IMR-90 (cell line): ENCODE measurements at regions not wholly inside any gene's neighbourhood (a gene's known extent, or its start where the extent isn't known, plus 50 kb on each side); places are given as distances from the start of the nearest gene placed in this dataset.

ENCODE experiments used
- ATAC-seq: fragments of 200-7000 bp; cut with Tn5 transposase; 2 replicates; pipeline ENCODE4 v1.9.1; 2020; ENCODE audit warnings: low read depth, mild to moderate bottlenecking, moderate library complexity
- BruUV-seq: library from RNA; stranded (reverse); fragments of 400-500 nt; replicated peaks from 2 replicates; lab custom pipeline; 2021; lab: Mats Ljungman, UMichigan
- CTCF ChIA-PET: fragments of 300-600 bp; formaldehyde crosslinking; extraction: SDS; loops from one replicate; lab custom pipeline; 2021; ENCODE audit warnings: antibody characterized with exemption; lab: Yijun Ruan, JAX
- POLR2A ChIA-PET: fragments of 300-600 bp; sonication (Branson Sonifier 250); formaldehyde crosslinking; loops from one replicate; lab custom pipeline; 2022; ENCODE audit warnings: antibody characterized with exemption; ENCODE audit not compliant: unreplicated experiment; lab: Charles Lee
- DNase-seq: peaks from one replicate; pipeline ENCODE4 v3.0.0; 2013
- H2AFZ ChIP-seq: replicated peaks from 2 replicates; pipeline ENCODE3; 2013; ENCODE audit warnings: low read length, mild to moderate bottlenecking; ENCODE audit not compliant: poor library complexity
- H2AK5ac ChIP-seq: 2 replicates; pipeline ENCODE4 v1.6.1; 2013; ENCODE audit warnings: low read depth, low read length, inconsistent platforms
- H2AK9ac ChIP-seq: replicated peaks from 2 replicates; pipeline ENCODE3; 2013; ENCODE audit warnings: mild to moderate bottlenecking, low read depth, low read length, moderate library complexity; ENCODE audit not compliant: poor library complexity
- H2BK120ac ChIP-seq: 2 replicates; pipeline ENCODE4 v1.6.1; 2013; ENCODE audit warnings: low read depth, low read length, inconsistent platforms
- H2BK15ac ChIP-seq: 3 replicates; pipeline ENCODE4 v1.6.1; 2013; ENCODE audit warnings: low read depth, low read length, inconsistent platforms
- H2BK20ac ChIP-seq: 2 replicates; pipeline ENCODE4 v1.6.1; 2013; ENCODE audit warnings: low read depth, mild to moderate bottlenecking, inconsistent platforms, low read length, moderate library complexity
- H2BK5ac ChIP-seq: 2 replicates; pipeline ENCODE4 v1.6.1; 2013; ENCODE audit warnings: mild to moderate bottlenecking, low read depth, low read length, inconsistent platforms; ENCODE audit not compliant: poor library complexity, severe bottlenecking
- H3K14ac ChIP-seq: replicated peaks from 2 replicates; pipeline ENCODE4 v1.6.1; 2013; ENCODE audit warnings: low read depth, low read length, inconsistent platforms
- H3K18ac ChIP-seq: 2 replicates; pipeline ENCODE4 v1.6.1; 2013; ENCODE audit warnings: low read depth, low read length, control low read depth
- H3K23ac ChIP-seq: 2 replicates; pipeline ENCODE4 v1.6.1; 2013; ENCODE audit warnings: low read depth, low read length, inconsistent platforms
- H3K27ac ChIP-seq: 2 replicates; pipeline ENCODE4 v1.5.1; 2013; ENCODE audit warnings: mild to moderate bottlenecking, control low read depth, low read length; ENCODE audit not compliant: insufficient read depth
- H3K27me3 ChIP-seq: 2 replicates; pipeline ENCODE4 v1.6.1; 2013; ENCODE audit warnings: low read length; ENCODE audit not compliant: control insufficient read depth, insufficient read depth
- H3K36me3 ChIP-seq: 2 replicates; pipeline ENCODE4 v1.6.1; 2013; ENCODE audit warnings: low read length, mixed read lengths; ENCODE audit not compliant: control insufficient read depth, insufficient read depth
- H3K4ac ChIP-seq: 2 replicates; pipeline ENCODE4 v1.6.1; 2013; ENCODE audit warnings: low read depth, low read length, inconsistent platforms
- H3K4me1 ChIP-seq: 2 replicates; pipeline ENCODE4 v1.6.1; 2013; ENCODE audit warnings: low read length, mixed read lengths; ENCODE audit not compliant: control insufficient read depth, insufficient read depth
- H3K4me2 ChIP-seq: 2 replicates; pipeline ENCODE4 v1.6.1; 2013; ENCODE audit warnings: low read depth, mild to moderate bottlenecking, control low read depth, low read length, moderate library complexity
- H3K4me3 ChIP-seq: 2 replicates; pipeline ENCODE4 v1.5.1; 2013; ENCODE audit warnings: low read depth, mild to moderate bottlenecking, control low read depth, low read length, moderate library complexity; ENCODE audit not compliant: insufficient read depth
- H3K56ac ChIP-seq: 2 replicates; pipeline ENCODE4 v1.6.1; 2013; ENCODE audit warnings: low read length, inconsistent platforms; ENCODE audit not compliant: insufficient read depth; ENCODE audit errors: extremely low read depth
- H3K79me1 ChIP-seq, 2 experiments: 2 replicates each; pipeline ENCODE4 v1.6.1; 2013; ENCODE audit warnings: low read length in 2 of 2, inconsistent platforms in 1 of 2, low read depth in 1 of 2
- H3K9ac ChIP-seq: 2 replicates; pipeline ENCODE4 v1.6.1; 2013; ENCODE audit warnings: low read depth, low read length, control low read depth
- H3K9me1 ChIP-seq: 2 replicates; pipeline ENCODE4 v1.6.1; 2013; ENCODE audit warnings: low read length, inconsistent platforms; ENCODE audit not compliant: insufficient read depth
- H3K9me3 ChIP-seq: 2 replicates; pipeline ENCODE4 v1.6.1; 2013; ENCODE audit warnings: low read length; ENCODE audit not compliant: control insufficient read depth, insufficient read depth
- H4K20me1 ChIP-seq: 2 replicates; pipeline ENCODE4 v1.6.1; 2013; ENCODE audit warnings: low read length, inconsistent platforms; ENCODE audit not compliant: insufficient read depth
- H4K5ac ChIP-seq: 2 replicates; pipeline ENCODE4 v1.6.1; 2013; ENCODE audit warnings: mild to moderate bottlenecking, low read depth, low read length, control low read depth
- H4K8ac ChIP-seq, 2 experiments: 2 replicates each; pipeline ENCODE4 v1.6.1; 2013; ENCODE audit warnings: low read depth in 2 of 2, low read length in 2 of 2, control low read depth in 1 of 2, inconsistent platforms in 1 of 2
- H4K91ac ChIP-seq: 2 replicates; pipeline ENCODE4 v1.6.1; 2013; ENCODE audit warnings: low read depth, low read length, inconsistent platforms; ENCODE audit not compliant: insufficient read depth
- BHLHE40 ChIP-seq: fragments of 150-350 bp; IDR thresholded peaks from 2 replicates; pipeline ENCODE4 v1.6.1; 2016; ENCODE audit warnings: mild to moderate bottlenecking, low read depth, low read length
- CEBPB ChIP-seq: IDR thresholded peaks from 2 replicates; pipeline ENCODE4 v1.6.1; 2012; ENCODE audit warnings: low read depth, low read length, improper control_type of control experiment
- CHD1 ChIP-seq: IDR thresholded peaks from 2 replicates; pipeline ENCODE4 v1.6.1; 2012; ENCODE audit warnings: low read depth, low read length, improper control_type of control experiment
- FOS ChIP-seq: fragments of 150-350 bp; IDR thresholded peaks from 2 replicates; pipeline ENCODE4 v1.6.1; 2016; ENCODE audit warnings: low read depth, low read length
- MAZ ChIP-seq: IDR thresholded peaks from 2 replicates; pipeline ENCODE4 v1.6.1; 2012; ENCODE audit warnings: low read depth, mild to moderate bottlenecking, low read length, improper control_type of control experiment, moderate library complexity, borderline replicate concordance
- MXI1 ChIP-seq: IDR thresholded peaks from 2 replicates; pipeline ENCODE4 v1.6.1; 2012; ENCODE audit warnings: low read depth, mild to moderate bottlenecking, low read length, moderate library complexity, borderline replicate concordance
- NFE2L2 ChIP-seq: fragments of 150-350 bp; IDR thresholded peaks from 2 replicates; pipeline ENCODE4 v1.6.1; 2016; ENCODE audit warnings: low read depth, mild to moderate bottlenecking, low read length
- POLR2A ChIP-seq: IDR thresholded peaks from 2 replicates; pipeline ENCODE4 v1.6.1; 2012; ENCODE audit warnings: mild to moderate bottlenecking, low read depth, low read length
- RAD21 ChIP-seq: IDR thresholded peaks from 2 replicates; pipeline ENCODE4 v1.6.1; 2012; ENCODE audit warnings: low read length, improper control_type of control experiment
- RCOR1 ChIP-seq: IDR thresholded peaks from 2 replicates; pipeline ENCODE4 v1.6.1; 2012; ENCODE audit warnings: mild to moderate bottlenecking, low read length, improper control_type of control experiment; ENCODE audit not compliant: insufficient replicate concordance
- SMC3 ChIP-seq: fragments of 150-350 bp; IDR thresholded peaks from 2 replicates; pipeline ENCODE4 v1.6.1; 2016; ENCODE audit warnings: low read depth, mild to moderate bottlenecking, antibody characterized with exemption, low read length, moderate library complexity
- dilution Hi-C: fragments of 300-500 bp; cut with HindIII; formaldehyde crosslinking; loops from one replicate; pipeline ENCODE4 v1.14.3; 2018; ENCODE audit warnings: low sequenced_read_pairs; ENCODE audit not compliant: unreplicated experiment
- in situ Hi-C: fragments of 300-500 bp; cut with MboI; formaldehyde crosslinking; loops from 3 replicates; pipeline ENCODE4 v1.14.3; 2019; ENCODE audit warnings: low sequenced_read_pairs, inconsistent platforms, mixed read lengths
- intact Hi-C: fragments of 100-400 bp; cut with micrococcal nuclease; formaldehyde crosslinking; loops from 2 replicates; pipeline ENCODE4 v1.10.0; 2022
- TF ChIP-seq, protein P1 (sequence below): conservative IDR thresholded peaks from 2 replicates; pipeline ENCODE4 v1.5.1; 2012; ENCODE audit warnings: mild to moderate bottlenecking, low read depth, low read length, improper control_type of control experiment
- TF ChIP-seq, protein P2 (sequence below): fragments of 150-350 bp; IDR thresholded peaks from 2 replicates; pipeline ENCODE4 v1.6.1; 2017; ENCODE audit warnings: mild to moderate bottlenecking, antibody characterized with exemption, low read length, low read depth

GRCh38 chr9:80775971-80776370 is 913.4 kb downstream of the TLE1 start:
- Histone ChIP-seq H3K4me3 (no peak overlapping the region), H3K9me3 (no peaks in the 10 kb centered on the region), H3K4me1 (no peaks in the 10 kb centered on the region), H3K27me3 (no peaks in the 10 kb centered on the region), H4K91ac (no peak overlapping the region), H4K20me1 (no peaks in the 10 kb centered on the region), H2AK5ac (no peak overlapping the region), H2AFZ (no peak overlapping the region), H2BK5ac (no peak overlapping the region), H2AK9ac (no peak overlapping the region), H3K56ac (no peak overlapping the region), H3K18ac (no peak overlapping the region), H4K5ac (no peak overlapping the region), H3K36me3 (no peaks in the 10 kb centered on the region), H3K14ac (no peak overlapping the region), H2BK15ac (no peak overlapping the region), H2BK20ac (no peak overlapping the region), H3K27ac (no peak overlapping the region), H3K9me1 (no peaks in the 10 kb centered on the region), H3K23ac (no peak overlapping the region), H3K9ac (no peak overlapping the region), H3K4me2 (no peak overlapping the region), H3K79me1 (no peaks in the 10 kb centered on the region), H4K8ac (no peak overlapping the region), H2BK120ac (no peak overlapping the region), H3K4ac (no peak overlapping the region)
- dilution Hi-C loops = no loop called here
- ChIA-PET POLR2A (no interaction called here), CTCF (no interaction called here)
- in situ Hi-C loops = no loop called here
- ATAC-seq = no peak
- TF ChIP-seq RCOR1 (no peak), NFE2L2 (no peak), RAD21 (no peak), CEBPB (no peak), MXI1 (no peak), BHLHE40 (no peak), MAZ (no peak), POLR2A (no peak), FOS (no peak), CHD1 (no peak), SMC3 (no peak)
- TF ChIP-seq, protein P1, sequence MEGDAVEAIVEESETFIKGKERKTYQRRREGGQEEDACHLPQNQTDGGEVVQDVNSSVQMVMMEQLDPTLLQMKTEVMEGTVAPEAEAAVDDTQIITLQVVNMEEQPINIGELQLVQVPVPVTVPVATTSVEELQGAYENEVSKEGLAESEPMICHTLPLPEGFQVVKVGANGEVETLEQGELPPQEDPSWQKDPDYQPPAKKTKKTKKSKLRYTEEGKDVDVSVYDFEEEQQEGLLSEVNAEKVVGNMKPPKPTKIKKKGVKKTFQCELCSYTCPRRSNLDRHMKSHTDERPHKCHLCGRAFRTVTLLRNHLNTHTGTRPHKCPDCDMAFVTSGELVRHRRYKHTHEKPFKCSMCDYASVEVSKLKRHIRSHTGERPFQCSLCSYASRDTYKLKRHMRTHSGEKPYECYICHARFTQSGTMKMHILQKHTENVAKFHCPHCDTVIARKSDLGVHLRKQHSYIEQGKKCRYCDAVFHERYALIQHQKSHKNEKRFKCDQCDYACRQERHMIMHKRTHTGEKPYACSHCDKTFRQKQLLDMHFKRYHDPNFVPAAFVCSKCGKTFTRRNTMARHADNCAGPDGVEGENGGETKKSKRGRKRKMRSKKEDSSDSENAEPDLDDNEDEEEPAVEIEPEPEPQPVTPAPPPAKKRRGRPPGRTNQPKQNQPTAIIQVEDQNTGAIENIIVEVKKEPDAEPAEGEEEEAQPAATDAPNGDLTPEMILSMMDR = no peak
- TF ChIP-seq, protein P2, sequence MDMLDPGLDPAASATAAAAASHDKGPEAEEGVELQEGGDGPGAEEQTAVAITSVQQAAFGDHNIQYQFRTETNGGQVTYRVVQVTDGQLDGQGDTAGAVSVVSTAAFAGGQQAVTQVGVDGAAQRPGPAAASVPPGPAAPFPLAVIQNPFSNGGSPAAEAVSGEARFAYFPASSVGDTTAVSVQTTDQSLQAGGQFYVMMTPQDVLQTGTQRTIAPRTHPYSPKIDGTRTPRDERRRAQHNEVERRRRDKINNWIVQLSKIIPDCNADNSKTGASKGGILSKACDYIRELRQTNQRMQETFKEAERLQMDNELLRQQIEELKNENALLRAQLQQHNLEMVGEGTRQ = no peak
- BruUV-seq = no TSS peak
- intact Hi-C loops = no loop called here
- DNase-seq = no peak
